IgD-negative memory B cell (primary cell): ENCODE measurements at regions not wholly inside any gene's neighbourhood (a gene's known extent, or its start where the extent isn't known, plus 50 kb on each side); places are given as distances from the start of the nearest gene placed in this dataset.

Experiments used
- H3K27ac Mint-ChIP-seq, 3 donors: one replicate each; pipeline ENCODE4 v1.8.0; 2020 to 2022; ENCODE audit warnings: mild to moderate bottlenecking in 3 of 3, mixed read lengths in 3 of 3, moderate library complexity in 1 of 3
- H3K27me3 Mint-ChIP-seq: one replicate; pipeline ENCODE4 v1.8.0; 2021; ENCODE audit warnings: mixed read lengths
- H3K36me3 Mint-ChIP-seq: one replicate; pipeline ENCODE4 v1.8.0; 2020; ENCODE audit warnings: mild to moderate bottlenecking, mixed read lengths
- H3K4me1 Mint-ChIP-seq, 3 donors: one replicate each; pipeline ENCODE4 v1.8.0; 2020 to 2022; ENCODE audit warnings: mixed read lengths in 3 of 3, mild to moderate bottlenecking in 1 of 3
- H3K4me3 Mint-ChIP-seq, 4 donors: one replicate each; pipeline ENCODE4 v1.8.0; 2020 to 2022; ENCODE audit warnings: mild to moderate bottlenecking in 4 of 4, mixed read lengths in 4 of 4, moderate library complexity in 3 of 4
- H3K9me3 Mint-ChIP-seq, 3 donors: one replicate each; pipeline ENCODE4 v1.8.0; 2020 to 2021; ENCODE audit warnings: mixed read lengths in 3 of 3, mild to moderate bottlenecking in 1 of 3

DNA sequence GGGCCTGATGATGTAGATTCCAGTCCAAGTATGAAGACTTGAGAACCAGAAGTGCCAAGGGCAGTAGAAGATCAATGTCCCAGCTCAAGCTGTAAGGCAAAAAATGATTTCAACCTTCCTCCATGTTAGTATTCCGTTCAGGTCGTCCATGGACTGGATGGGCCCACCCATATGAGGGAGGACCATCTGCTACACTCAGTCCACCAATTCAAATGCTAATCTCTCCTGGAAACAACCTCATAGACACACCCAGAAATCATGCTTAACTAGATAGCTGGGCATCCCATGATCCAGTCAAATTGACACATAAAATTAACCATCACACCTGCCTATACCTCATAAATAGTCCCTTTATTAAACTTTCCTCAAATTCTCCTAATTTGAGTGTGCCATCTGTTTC, 73.3 kb upstream of the NFASC start:
- no peak overlapping the region for H3K27ac Mint-ChIP-seq
- peaks cover 2% of the 10 kb centered on the region for H3K27me3 Mint-ChIP-seq
- peaks cover 2 to 6% (median 2%) of the 10 kb centered on the region in 3 donors for H3K9me3 Mint-ChIP-seq
- H3K36me3 Mint-ChIP-seq = no peaks in the 10 kb centered on the region
- peaks cover 0 to 4% (median 0%) of the 10 kb centered on the region in 3 donors for H3K4me1 Mint-ChIP-seq
- H3K4me3 Mint-ChIP-seq = no peak overlapping the region

DNA sequence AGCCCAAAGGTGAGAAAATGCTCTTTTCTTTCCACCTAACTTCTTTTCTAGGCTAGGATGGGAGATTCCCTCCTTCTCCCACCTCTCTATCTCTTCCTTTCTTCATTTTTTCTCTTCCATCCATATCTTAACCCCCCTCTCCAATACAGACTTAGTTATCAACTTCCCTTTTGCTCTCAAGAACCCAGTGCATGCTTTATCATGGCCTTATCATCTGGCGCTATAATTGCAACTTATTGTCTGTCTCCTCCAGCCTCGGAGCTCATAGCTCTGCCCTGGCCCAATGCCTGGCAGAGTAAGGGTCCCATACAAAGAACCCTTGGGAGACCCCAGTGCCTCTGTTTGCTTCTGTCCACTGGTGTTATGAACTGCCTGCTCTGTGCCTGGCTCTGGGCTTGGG, 71.0 kb upstream of the NFASC start:
- H3K36me3 Mint-ChIP-seq = no peaks in the 10 kb centered on the region
- H3K27ac Mint-ChIP-seq = no peak overlapping the region
- H3K9me3 Mint-ChIP-seq = peaks cover 2 to 6% (median 2%) of the 10 kb centered on the region in 3 donors
- H3K4me3 Mint-ChIP-seq = no peak overlapping the region
- peaks cover 0 to 13% (median 3%) of the 10 kb centered on the region in 3 donors for H3K4me1 Mint-ChIP-seq
- H3K27me3 Mint-ChIP-seq = peaks cover 2% of the 10 kb centered on the region

- no peaks in the 10 kb centered on the region for H3K36me3 Mint-ChIP-seq
- peaks cover 0 to 13% (median 3%) of the 10 kb centered on the region in 3 donors for H3K4me1 Mint-ChIP-seq
Observed at GRCh38 chr1:204801211-204801610, 69.5 kb upstream of the NFASC start.

GRCh38 chr1:204802401-204803175, 68.1 kb upstream of the NFASC start:
- peak overlapping the region in 2 of 4 donors; percentile 67 to 74 for H3K4me3 Mint-ChIP-seq
- peaks cover 2% of the 10 kb centered on the region for H3K27me3 Mint-ChIP-seq
- peak overlapping the region in 1 of 3 donors; percentile 63 for H3K27ac Mint-ChIP-seq
- H3K36me3 Mint-ChIP-seq = no peaks in the 10 kb centered on the region
- H3K4me1 Mint-ChIP-seq = peaks cover 0 to 17% (median 3%) of the 10 kb centered on the region in 3 donors
- H3K9me3 Mint-ChIP-seq = no peaks in the 10 kb centered on the region

More at GRCh38 chr1:204801211-204801610, 69.5 kb upstream of the NFASC start:
- peaks cover 2% of the 10 kb centered on the region for H3K27me3 Mint-ChIP-seq
- H3K27ac Mint-ChIP-seq = no peak overlapping the region
- H3K4me3 Mint-ChIP-seq = no peak overlapping the region
- peaks cover 2 to 6% (median 2%) of the 10 kb centered on the region in 3 donors for H3K9me3 Mint-ChIP-seq

GRCh38 chr1:204803607-204804006, 67.1 kb upstream of the NFASC start:
- Mint-ChIP-seq H3K27ac (no peak overlapping the region), H3K4me1 (peaks cover 0 to 17% (median 3%) of the 10 kb centered on the region in 3 donors), H3K36me3 (no peaks in the 10 kb centered on the region), H3K4me3 (no peak overlapping the region), H3K9me3 (no peaks in the 10 kb centered on the region), H3K27me3 (peaks cover 2% of the 10 kb centered on the region)

DNA sequence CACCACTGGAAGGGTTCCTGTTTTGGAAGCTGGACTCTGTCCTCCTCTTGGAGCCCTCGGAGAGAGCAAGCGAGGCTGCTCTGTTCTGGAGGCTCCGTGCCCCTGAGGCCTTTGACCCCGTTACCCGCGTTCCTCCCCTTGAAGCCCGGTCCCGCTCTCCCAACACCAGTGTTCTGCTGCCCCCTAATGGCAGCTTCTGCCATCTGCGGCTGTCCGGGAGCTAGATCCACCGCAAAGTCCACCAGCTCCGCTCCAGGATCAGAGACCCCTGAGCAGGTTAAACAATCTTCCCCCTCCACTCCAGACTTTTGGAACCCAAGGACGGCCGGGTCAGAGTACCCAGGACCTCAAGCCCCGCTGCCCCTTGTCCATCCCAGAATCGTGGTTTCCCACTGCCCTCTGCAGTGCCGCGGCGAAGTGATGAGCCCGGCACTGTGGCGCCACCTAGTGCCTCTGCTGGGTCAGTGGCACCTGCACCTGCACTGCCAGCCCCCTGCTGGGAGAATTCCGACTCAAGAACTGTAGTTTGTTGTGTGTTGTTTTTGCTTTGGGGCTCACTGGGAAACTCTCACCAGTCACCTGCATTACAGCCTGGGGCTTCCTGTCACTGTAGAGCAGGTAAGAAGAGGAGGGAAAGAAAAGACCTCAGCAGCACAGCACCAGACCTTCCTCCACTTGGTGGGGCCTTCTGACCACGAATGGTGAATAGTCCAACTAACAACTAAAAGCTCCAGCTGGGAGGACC, 63.5 kb upstream of the NFASC start:
- Mint-ChIP-seq H3K36me3 (no peaks in the 10 kb centered on the region), H3K4me1 (peaks cover 0 to 15% (median 3%) of the 10 kb centered on the region in 3 donors), H3K9me3 (no peaks in the 10 kb centered on the region), H3K27ac (peak overlapping the region in 2 of 3 donors; percentile 52 to 91), H3K27me3 (no peaks in the 10 kb centered on the region), H3K4me3 (peak overlapping the region; percentile 48 to 95 (median 90))

DNA sequence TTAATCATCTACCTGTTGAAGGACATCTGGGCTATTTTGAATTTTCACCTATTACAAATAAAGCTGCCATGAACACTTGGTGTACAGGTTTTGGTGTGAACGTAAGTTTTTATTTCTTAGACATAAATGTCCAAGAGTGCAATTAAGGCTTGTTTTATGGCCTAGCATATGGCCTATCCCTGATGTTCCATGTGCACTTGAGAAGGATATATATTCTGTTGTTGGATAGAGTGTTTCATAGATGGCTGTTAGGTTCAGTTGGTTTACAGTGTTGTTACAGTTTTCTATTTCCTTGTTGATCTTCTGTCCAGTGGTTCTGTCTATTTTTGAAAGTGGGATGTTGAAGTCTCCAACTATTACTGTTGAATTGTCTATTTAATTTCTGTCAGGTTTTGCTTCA, 61.2 kb upstream of the NFASC start:
- Mint-ChIP-seq H3K27me3 (peaks cover 9% of the 10 kb centered on the region), H3K4me1 (peaks cover 0 to 3% (median 0%) of the 10 kb centered on the region in 3 donors), H3K4me3 (no peak overlapping the region), H3K9me3 (no peaks in the 10 kb centered on the region), H3K27ac (no peak overlapping the region), H3K36me3 (no peaks in the 10 kb centered on the region)

GRCh38 chr1:204812842-204813241, 57.8 kb upstream of the NFASC start:
- Mint-ChIP-seq H3K36me3 (no peaks in the 10 kb centered on the region), H3K27ac (no peak overlapping the region), H3K27me3 (peaks cover 18% of the 10 kb centered on the region), H3K9me3 (no peaks in the 10 kb centered on the region), H3K4me3 (no peak overlapping the region), H3K4me1 (peaks cover 0 to 1% (median 0%) of the 10 kb centered on the region in 3 donors)

DNA sequence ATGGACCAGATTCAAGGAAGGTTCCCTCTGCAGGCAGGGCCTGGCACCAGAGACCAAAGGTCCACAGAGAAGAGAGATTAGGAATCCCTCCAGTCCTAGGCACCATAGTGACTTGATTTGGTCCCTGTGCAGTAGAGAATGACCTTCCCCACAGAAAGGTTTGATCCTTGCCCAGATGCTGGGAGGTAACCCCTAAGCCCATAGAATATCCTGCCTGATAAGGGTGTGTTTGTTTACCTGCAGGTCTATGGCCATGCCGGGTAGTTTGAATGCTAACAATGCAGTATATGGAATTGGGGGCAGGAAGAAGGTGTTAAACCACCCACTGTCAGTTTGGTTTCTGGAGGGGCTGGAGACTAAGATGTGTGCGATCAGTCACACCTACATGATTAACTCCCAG, 57.1 kb upstream of the NFASC start:
- no peak overlapping the region for H3K27ac Mint-ChIP-seq

GRCh38 chr1:204814166-204814884, 56.3 kb upstream of the NFASC start:
- Mint-ChIP-seq H3K27me3 (peaks cover 19% of the 10 kb centered on the region), H3K4me3 (no peak overlapping the region), H3K36me3 (no peaks in the 10 kb centered on the region)

More for the DNA sequence above, 57.1 kb upstream of the NFASC start:
- H3K27me3 Mint-ChIP-seq = peaks cover 19% of the 10 kb centered on the region
- H3K36me3 Mint-ChIP-seq = no peaks in the 10 kb centered on the region
- H3K9me3 Mint-ChIP-seq = no peaks in the 10 kb centered on the region
- H3K4me1 Mint-ChIP-seq = peaks cover 0 to 1% (median 0%) of the 10 kb centered on the region in 3 donors
- H3K4me3 Mint-ChIP-seq = no peak overlapping the region

GRCh38 chr1:204817341-204817740, 53.3 kb upstream of the NFASC start:
- Mint-ChIP-seq H3K4me3 (no peak overlapping the region), H3K9me3 (no peaks in the 10 kb centered on the region)

More at GRCh38 chr1:204814166-204814884, 56.3 kb upstream of the NFASC start:
- H3K4me1 Mint-ChIP-seq = peaks cover 0 to 1% (median 0%) of the 10 kb centered on the region in 3 donors
- H3K27ac Mint-ChIP-seq = peak overlapping the region in 1 of 3 donors; percentile 4
- H3K9me3 Mint-ChIP-seq = no peaks in the 10 kb centered on the region

DNA sequence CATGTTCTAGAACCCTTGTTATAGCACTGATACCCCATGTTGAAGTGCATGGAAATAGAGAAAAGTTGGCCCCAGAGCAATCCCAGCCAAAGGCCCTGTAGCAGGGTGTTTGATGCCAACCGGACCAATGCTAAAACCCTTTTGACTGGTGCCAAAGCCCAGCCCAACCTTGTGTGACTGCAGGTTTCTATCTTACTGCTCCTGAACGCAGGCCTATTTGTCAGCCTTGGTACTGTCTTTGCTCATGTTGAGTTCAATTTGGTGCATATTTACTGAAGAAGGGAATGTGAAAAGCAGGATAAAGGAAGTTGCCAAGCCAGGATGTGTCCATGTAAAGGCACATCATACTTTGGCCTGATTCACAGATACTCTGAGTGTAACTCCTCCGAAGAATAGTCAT, 51.7 kb upstream of the NFASC start:
- Mint-ChIP-seq H3K4me1 (peaks cover 0 to 1% (median 0%) of the 10 kb centered on the region in 3 donors), H3K27me3 (peaks cover 17% of the 10 kb centered on the region), H3K9me3 (no peaks in the 10 kb centered on the region), H3K36me3 (no peaks in the 10 kb centered on the region), H3K4me3 (no peak overlapping the region), H3K27ac (no peak overlapping the region)

More at GRCh38 chr1:204817341-204817740, 53.3 kb upstream of the NFASC start:
- Mint-ChIP-seq H3K27me3 (peaks cover 21% of the 10 kb centered on the region), H3K36me3 (no peaks in the 10 kb centered on the region), H3K4me1 (peaks cover 0 to 1% (median 0%) of the 10 kb centered on the region in 3 donors), H3K27ac (no peak overlapping the region)

- Mint-ChIP-seq H3K4me3 (no peak overlapping the region), H3K27me3 (peaks cover 13% of the 10 kb centered on the region), H3K9me3 (no peaks in the 10 kb centered on the region), H3K4me1 (peaks cover 0 to 1% (median 0%) of the 10 kb centered on the region in 3 donors), H3K27ac (no peak overlapping the region), H3K36me3 (no peaks in the 10 kb centered on the region)
Observed at GRCh38 chr1:204819495-204819894, 51.2 kb upstream of the NFASC start.
